CD14-positive monocyte (primary cell): ENCODE measurements at regions not wholly inside any gene's neighbourhood (a gene's known extent, or its start where the extent isn't known, plus 50 kb on each side); places are given as distances from the start of the nearest gene placed in this dataset.

Experiments
- DNase-seq, 3 donors: peaks; one replicate each; pipeline ENCODE4 v3.0.0-alpha.2; 2011 to 2022
- H2AFZ ChIP-seq: 2 replicates; pipeline ENCODE4 v1.6.0; 2012; ENCODE audit warnings: mild to moderate bottlenecking, low read depth, low read length, inconsistent platforms; ENCODE audit not compliant: insufficient read depth, poor library complexity, severe bottlenecking
- H3K27ac ChIP-seq, 2 donors: 1 replicate in 1 of 2; 2 replicates in 1 of 2; pipeline ENCODE4 v1.5.1; 2012 to 2013; ENCODE audit warnings: low read length in 2 of 2, control low read depth in 1 of 2, inconsistent platforms in 1 of 2, low read depth in 1 of 2, mild to moderate bottlenecking in 1 of 2
- H3K27me3 ChIP-seq, 2 donors: one replicate each; pipeline versions ENCODE4 v1.6.0 to v1.6.1; 2011 to 2013; ENCODE audit warnings: low read length in 2 of 2; ENCODE audit not compliant: control insufficient read depth in 2 of 2, insufficient read depth in 2 of 2
- H3K36me3 ChIP-seq, 2 donors: replicated peaks in 1 of 2; 1 replicate in 1 of 2; 2 replicates in 1 of 2; pipeline versions ENCODE4 v1.5.1 to v1.6.1; 2012 to 2013; ENCODE audit warnings: low read length in 2 of 2, control low read depth in 1 of 2, inconsistent platforms in 1 of 2, mild to moderate bottlenecking in 1 of 2; ENCODE audit not compliant: insufficient read depth in 2 of 2, control insufficient read depth in 1 of 2
- H3K4me1 ChIP-seq, 2 donors: 1 replicate in 1 of 2; 2 replicates in 1 of 2; pipeline versions ENCODE4 v1.5.1 to v1.6.1; 2012 to 2013; ENCODE audit warnings: low read length in 2 of 2, control low read depth in 1 of 2, inconsistent platforms in 1 of 2, mild to moderate bottlenecking in 1 of 2, moderate library complexity in 1 of 2; ENCODE audit not compliant: insufficient read depth in 2 of 2, control insufficient read depth in 1 of 2
- H3K4me2 ChIP-seq: replicated peaks from 2 replicates; pipeline ENCODE3; 2012; ENCODE audit warnings: low read length, moderate library complexity, mild to moderate bottlenecking; ENCODE audit not compliant: poor library complexity, severe bottlenecking; ENCODE audit errors: extremely low read depth
- H3K4me3 ChIP-seq, 3 experiments: fragments of 200-600 bp in 1 of 3; sonication (generic) in 1 of 3; replicated peaks in 1 of 3; 1 replicate in 2 of 3; 2 replicates in 1 of 3; pipeline ENCODE4 v1.5.1; 2011 to 2013; ENCODE audit warnings: low read length in 3 of 3, mild to moderate bottlenecking in 3 of 3, control low read depth in 2 of 3, low read depth in 2 of 3, inconsistent platforms in 1 of 3, moderate library complexity in 1 of 3
- H3K79me2 ChIP-seq: 2 replicates; pipeline ENCODE4 v1.6.0; 2012; ENCODE audit warnings: mild to moderate bottlenecking, control low read depth, inconsistent platforms, low read length, moderate library complexity; ENCODE audit not compliant: insufficient read depth
- H3K9ac ChIP-seq: 2 replicates; pipeline ENCODE4 v1.6.0; 2017; ENCODE audit warnings: low read length, mild to moderate bottlenecking; ENCODE audit not compliant: insufficient read depth, poor library complexity, severe bottlenecking
- H3K9me3 ChIP-seq, 2 donors: replicated peaks in 1 of 2; 1 replicate in 1 of 2; 2 replicates in 1 of 2; pipeline versions ENCODE4 v1.5.1 to v1.6.1; 2012 to 2013; ENCODE audit warnings: low read length in 2 of 2, control low read depth in 1 of 2; ENCODE audit not compliant: control insufficient read depth in 1 of 2, insufficient read depth in 1 of 2
- H4K20me1 ChIP-seq: 2 replicates; pipeline ENCODE4 v1.6.0; 2012; ENCODE audit warnings: mild to moderate bottlenecking, low read length, control low read depth, moderate library complexity; ENCODE audit not compliant: insufficient read depth
- H3K27ac Mint-ChIP-seq, 7 donors: one replicate each; pipeline ENCODE4 v1.8.0; 2020; ENCODE audit warnings: mild to moderate bottlenecking in 7 of 7, mixed read lengths in 7 of 7, moderate library complexity in 6 of 7, inconsistent platforms in 2 of 7
- H3K27me3 Mint-ChIP-seq, 3 donors: one replicate each; pipeline ENCODE4 v1.8.0; 2021 to 2022; ENCODE audit warnings: low read depth in 3 of 3, mild to moderate bottlenecking in 3 of 3, mixed read lengths in 3 of 3, moderate library complexity in 3 of 3, inconsistent platforms in 1 of 3
- H3K36me3 Mint-ChIP-seq, 2 donors: one replicate each; pipeline ENCODE4 v1.8.0; 2020; ENCODE audit warnings: mixed read lengths in 2 of 2, inconsistent platforms in 1 of 2, mild to moderate bottlenecking in 1 of 2
- H3K4me1 Mint-ChIP-seq: one replicate; pipeline ENCODE4 v1.8.0; 2020; ENCODE audit warnings: mild to moderate bottlenecking, mixed read lengths
- H3K4me3 Mint-ChIP-seq, 2 donors: one replicate each; pipeline ENCODE4 v1.8.0; 2020; ENCODE audit warnings: mild to moderate bottlenecking in 2 of 2, mixed read lengths in 2 of 2, moderate library complexity in 1 of 2
- H3K9me3 Mint-ChIP-seq, 7 donors: one replicate each; pipeline ENCODE4 v1.8.0; 2020 to 2022; ENCODE audit warnings: mixed read lengths in 7 of 7, mild to moderate bottlenecking in 6 of 7, moderate library complexity in 6 of 7, inconsistent platforms in 2 of 7
- CTCF ChIP-seq: fragments of 200-600 bp; IDR thresholded peaks from one replicate; pipeline ENCODE4 v1.8.0; 2022; ENCODE audit warnings: antibody characterized with exemption, mild to moderate bottlenecking
- WGBS: methylation state at CpG from one replicate; pipeline ENCODE4 v1.1.5; 2013; ENCODE audit warnings: missing lambda C conversion rate; ENCODE audit not compliant: insufficient coverage; 5-methylcytosine and 5-hydroxymethylcytosine counted together
- intact Hi-C, 2 donors: fragments of 100-400 bp; cut with micrococcal nuclease; formaldehyde crosslinking; loops; one replicate each; pipeline versions ENCODE4 v1.15.0 to v1.15.1; 2023

GRCh38 chr4:141388481-141388880 is 167.8 kb downstream of the ZNF330 start:
- peaks cover 80% of the 10 kb centered on the region for H4K20me1 ChIP-seq
- Mint-ChIP-seq H3K9me3 (peaks cover 0 to 6% (median 4%) of the 10 kb centered on the region in 7 donors), H3K27ac (peak overlapping the region in 1 of 7 donors; percentile 58), H3K27me3 (peaks cover 0 to 2% (median 1%) of the 10 kb centered on the region in 3 donors), H3K4me1 (no peaks in the 10 kb centered on the region), H3K36me3 (peaks cover 16 to 22% of the 10 kb centered on the region in 2 donors), H3K4me3 (no peak overlapping the region)
- H3K27ac ChIP-seq, result no peak overlapping the region
- H3K9ac ChIP-seq, result no peak overlapping the region
- H3K36me3 ChIP-seq, result peaks cover 0 to 4% of the 10 kb centered on the region in 2 donors
- no peak overlapping the region for H2AFZ ChIP-seq
- H3K4me1 ChIP-seq, result no peaks in the 10 kb centered on the region
- H3K4me3 ChIP-seq, result no peak overlapping the region
- WGBS, result 100% methylated on average over 1 of the region's 3 CpGs
- intact Hi-C loops, result no loop called here
- no peak overlapping the region for H3K4me2 ChIP-seq
- no peak for TF ChIP-seq CTCF
- H3K79me2 ChIP-seq, result no peaks in the 10 kb centered on the region
- H3K9me3 ChIP-seq, result no peaks in the 10 kb centered on the region
- no peaks in the 10 kb centered on the region for H3K27me3 ChIP-seq
- DNase-seq, result no peak

GRCh38 chr4:141389649-141390048 is 169.0 kb downstream of the ZNF330 start:
- Mint-ChIP-seq H3K9me3 (peaks cover 0 to 5% (median 2%) of the 10 kb centered on the region in 7 donors), H3K4me1 (no peaks in the 10 kb centered on the region), H3K4me3 (no peak overlapping the region), H3K27me3 (peaks cover 0 to 2% (median 0%) of the 10 kb centered on the region in 3 donors), H3K27ac (no peak overlapping the region), H3K36me3 (peaks cover 12 to 19% of the 10 kb centered on the region in 2 donors)
- WGBS, result no CpG with 5 or more reads among the region's 1 CpG
- Histone ChIP-seq H2AFZ (no peak overlapping the region), H3K4me3 (no peak overlapping the region), H3K27me3 (no peaks in the 10 kb centered on the region), H3K27ac (no peak overlapping the region), H3K4me2 (no peak overlapping the region), H3K36me3 (peaks cover 0 to 4% of the 10 kb centered on the region in 2 donors), H3K4me1 (no peaks in the 10 kb centered on the region), H3K79me2 (no peaks in the 10 kb centered on the region), H3K9ac (no peak overlapping the region), H4K20me1 (peaks cover 85% of the 10 kb centered on the region), H3K9me3 (no peaks in the 10 kb centered on the region)
- intact Hi-C loops, result no loop called here
- no peak for DNase-seq
- no peak for TF ChIP-seq CTCF
